ENCODE measurements at regions not wholly inside any gene's neighbourhood (a gene's known extent, or its start where the extent isn't known, plus 50 kb on each side); places are given as distances from the start of the nearest gene placed in this dataset.

DNA sequence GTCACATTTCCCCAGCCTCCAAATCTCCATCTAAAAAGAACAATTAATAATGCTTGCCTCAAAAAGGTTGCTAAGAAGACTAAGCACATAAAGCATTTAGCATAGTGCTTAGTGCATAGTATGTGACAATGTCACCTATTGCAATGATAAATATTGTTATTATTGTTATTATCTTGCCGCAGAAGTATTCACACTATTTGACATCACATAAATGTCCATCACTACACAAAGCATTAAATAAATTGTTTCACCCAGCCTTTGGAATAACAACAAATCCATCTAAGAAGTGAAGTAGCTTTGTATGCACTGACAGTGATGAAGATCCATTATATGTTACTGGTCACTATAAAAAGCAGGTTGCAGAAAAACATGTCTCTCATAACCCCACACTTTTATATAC lies 2263.9 kb upstream of the WWC1 start:
- intact Hi-C loops (cut with DNase I, micrococcal nuclease): no loop called here
- Mint-ChIP-seq H3K4me1 (no peaks in the 10 kb centered on the region), H3K9me3 (ENCODE audit: low read depth) (peaks cover 2% of the 10 kb centered on the region), H3K36me3 (ENCODE audit: low read depth) (no peaks in the 10 kb centered on the region), H3K27ac (no peak overlapping the region), H3K4me3 (no peak overlapping the region), H3K27me3 (no peaks in the 10 kb centered on the region)
- POLR2A ChIA-PET: no interaction called here
- ATAC-seq: no peak
- DNase-seq: no peak
- CTCF ChIA-PET: no interaction called here

DNA sequence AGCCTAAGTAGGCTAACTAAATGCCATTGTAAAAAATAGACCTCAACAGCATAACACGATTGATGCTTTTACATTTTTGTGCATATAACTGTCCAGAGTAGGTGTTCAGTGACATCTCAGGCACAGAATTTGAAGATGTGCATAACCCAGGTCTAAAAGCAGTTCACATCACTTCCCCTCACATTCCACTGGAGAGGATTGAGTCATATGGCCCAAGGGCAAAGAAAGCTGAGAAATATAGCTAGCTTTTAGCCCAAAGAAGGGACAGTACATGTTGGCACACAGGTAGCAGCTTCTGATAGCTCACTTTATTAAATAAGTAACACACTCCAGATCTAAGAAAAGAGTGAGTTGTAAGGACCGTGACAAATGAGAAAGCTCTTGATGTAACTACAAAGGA lies 2259.5 kb upstream of the WWC1 start:
- CTCF ChIA-PET: no interaction called here
- Mint-ChIP-seq H3K9me3 (ENCODE audit: low read depth) (peaks cover 2% of the 10 kb centered on the region), H3K4me1 (no peaks in the 10 kb centered on the region), H3K27ac (no peak overlapping the region), H3K36me3 (ENCODE audit: low read depth) (no peaks in the 10 kb centered on the region), H3K4me3 (no peak overlapping the region), H3K27me3 (no peaks in the 10 kb centered on the region)
- ATAC-seq: no peak
- intact Hi-C loops (cut with DNase I, micrococcal nuclease): no loop called here
- POLR2A ChIA-PET: no interaction called here
- no peak for DNase-seq

DNA sequence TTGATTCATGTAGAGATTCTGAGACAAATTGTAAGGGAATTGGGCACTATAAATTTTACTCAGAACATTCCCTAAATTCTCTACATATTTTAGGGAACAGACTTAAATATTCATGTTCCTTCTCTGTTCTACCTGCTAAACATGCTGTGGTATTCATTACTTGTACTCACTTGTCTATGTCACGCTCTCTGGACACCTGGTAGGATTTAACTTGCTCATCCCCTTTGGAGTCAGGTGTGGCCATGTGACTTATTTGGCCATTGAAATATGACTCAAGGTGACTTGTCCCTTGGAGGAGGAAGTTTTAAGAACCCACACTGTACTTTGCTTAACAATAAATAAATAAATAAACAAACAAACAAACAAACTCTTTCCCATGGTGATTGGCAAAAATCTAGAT lies 2258.8 kb upstream of the WWC1 start:
- Mint-ChIP-seq H3K4me3 (no peak overlapping the region), H3K27me3 (no peaks in the 10 kb centered on the region), H3K9me3 (ENCODE audit: low read depth) (peaks cover 2% of the 10 kb centered on the region), H3K36me3 (ENCODE audit: low read depth) (no peaks in the 10 kb centered on the region), H3K4me1 (no peaks in the 10 kb centered on the region), H3K27ac (no peak overlapping the region)
- ATAC-seq: no peak
- no peak for DNase-seq
- intact Hi-C loops (cut with DNase I, micrococcal nuclease): no loop called here
- POLR2A ChIA-PET: no interaction called here
- CTCF ChIA-PET: no interaction called here

DNA sequence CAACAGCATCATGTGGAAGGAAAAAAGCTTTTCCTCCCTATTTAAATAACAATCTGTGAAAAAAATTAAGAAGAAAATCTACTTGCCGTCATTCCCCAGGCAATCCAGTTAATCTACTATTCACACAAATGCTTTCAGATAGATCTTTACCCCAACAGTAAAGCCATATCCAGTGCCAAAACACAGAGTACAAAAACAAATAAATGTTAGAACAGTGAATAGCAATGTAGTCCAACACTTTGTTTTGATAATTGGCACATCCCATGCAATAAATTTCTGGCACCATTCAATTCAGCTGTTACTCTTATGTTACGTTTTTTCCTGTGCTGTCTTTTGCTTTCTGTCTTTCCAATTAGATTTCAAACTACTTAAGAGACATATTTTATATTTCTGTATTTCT lies 2245.5 kb upstream of the WWC1 start:
- H3K4me1 Mint-ChIP-seq: no peaks in the 10 kb centered on the region
- POLR2A ChIA-PET: no interaction called here
- ATAC-seq: no peak
- no peak overlapping the region for H3K27ac Mint-ChIP-seq
- H3K4me3 Mint-ChIP-seq: no peak overlapping the region
- CTCF ChIA-PET: no interaction called here
- H3K27me3 Mint-ChIP-seq: no peaks in the 10 kb centered on the region
- H3K9me3 Mint-ChIP-seq (ENCODE audit: low read depth): peaks cover 4% of the 10 kb centered on the region
- no peaks in the 10 kb centered on the region for H3K36me3 Mint-ChIP-seq (ENCODE audit: low read depth)
- intact Hi-C loops (cut with DNase I, micrococcal nuclease): no loop called here
- DNase-seq: no peak

DNA sequence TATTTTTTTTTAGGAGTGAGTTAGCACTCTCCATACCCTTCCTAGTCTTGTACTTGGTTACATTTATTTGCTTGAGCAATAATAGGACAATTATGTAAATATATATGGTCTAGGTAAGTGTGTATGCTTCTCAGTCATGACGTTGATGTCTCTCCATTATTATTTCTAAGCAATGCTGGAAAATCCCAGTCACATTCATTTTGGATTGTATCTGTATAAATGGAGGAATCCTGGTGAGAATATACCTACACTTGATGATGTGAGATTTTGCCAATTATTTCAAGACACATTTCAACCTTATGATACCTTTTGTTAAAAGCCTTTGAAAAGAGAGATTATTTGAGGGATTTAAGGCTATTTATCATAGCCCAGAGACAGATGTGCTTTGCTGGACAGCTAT lies 2244.5 kb upstream of the WWC1 start:
- H3K4me3 Mint-ChIP-seq: no peak overlapping the region
- ATAC-seq (no peak), DNase-seq (no peak)
- no peak overlapping the region for H3K27ac Mint-ChIP-seq
- H3K4me1 Mint-ChIP-seq: no peaks in the 10 kb centered on the region
- H3K27me3 Mint-ChIP-seq: no peaks in the 10 kb centered on the region
- ChIA-PET CTCF (interaction anchor here (1.5 kb wide), 1 partner anchor 11 kb away, joined by 4 read pairs; no protein-coding TSS in a partner anchor), POLR2A (no interaction called here)
- intact Hi-C loops (cut with DNase I, micrococcal nuclease): no loop called here
- H3K9me3 Mint-ChIP-seq (ENCODE audit: low read depth): peaks cover 4% of the 10 kb centered on the region
- H3K36me3 Mint-ChIP-seq (ENCODE audit: low read depth): no peaks in the 10 kb centered on the region

DNA sequence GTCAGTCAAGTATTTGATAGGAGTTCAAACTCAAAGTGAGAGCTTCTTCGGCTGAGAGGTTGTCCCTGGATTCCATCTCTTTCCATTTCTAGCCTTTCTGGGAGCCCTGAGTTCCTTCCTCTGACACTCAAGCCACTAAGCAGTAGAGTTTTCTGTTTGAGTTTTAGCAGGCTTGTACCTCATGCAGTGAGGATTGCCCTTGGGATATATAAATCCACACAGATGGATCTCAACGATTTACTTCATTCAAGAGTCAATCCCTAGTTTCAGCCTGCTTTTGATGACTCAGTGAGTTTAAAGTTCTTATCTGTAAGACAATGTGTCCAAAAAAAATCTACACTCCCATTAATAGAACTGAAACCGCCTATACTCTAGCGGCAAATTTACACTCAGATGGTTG lies 2240.9 kb upstream of the WWC1 start:
- H3K9me3 Mint-ChIP-seq (ENCODE audit: low read depth): peaks cover 7% of the 10 kb centered on the region
- no peaks in the 10 kb centered on the region for H3K27me3 Mint-ChIP-seq
- H3K36me3 Mint-ChIP-seq (ENCODE audit: low read depth): no peaks in the 10 kb centered on the region
- intact Hi-C loops (cut with DNase I, micrococcal nuclease): no loop called here
- ChIA-PET POLR2A (no interaction called here), CTCF (no interaction called here)
- no peaks in the 10 kb centered on the region for H3K4me1 Mint-ChIP-seq
- DNase-seq (no peak), ATAC-seq (no peak)
- no peak overlapping the region for H3K27ac Mint-ChIP-seq
- no peak overlapping the region for H3K4me3 Mint-ChIP-seq

DNA sequence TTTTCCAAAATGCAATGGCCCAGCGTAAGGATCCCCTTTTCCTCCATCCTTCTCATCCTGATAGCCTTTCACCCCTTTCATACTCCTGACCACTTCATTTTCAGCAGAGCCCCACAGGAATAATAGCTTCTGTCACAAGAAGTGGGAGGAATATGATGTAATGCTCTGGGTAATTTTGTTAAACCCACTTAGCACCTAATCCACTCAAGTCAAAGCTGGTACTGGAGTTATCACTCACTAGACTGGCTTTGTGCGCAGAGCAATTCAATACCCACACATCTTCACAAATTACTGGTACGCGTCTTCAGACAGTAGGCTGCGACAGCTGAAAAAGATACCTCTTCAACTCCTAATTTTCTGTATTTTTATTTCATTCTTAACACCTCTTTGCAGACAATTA lies 2232.8 kb upstream of the WWC1 start:
- ChIA-PET CTCF (interaction anchor here (1.7 kb wide), 1 partner anchor 12 kb away, joined by 4 read pairs; no protein-coding TSS in a partner anchor), POLR2A (no interaction called here)
- Mint-ChIP-seq H3K4me3 (no peak overlapping the region), H3K4me1 (no peaks in the 10 kb centered on the region), H3K27me3 (no peaks in the 10 kb centered on the region), H3K36me3 (ENCODE audit: low read depth) (no peaks in the 10 kb centered on the region), H3K27ac (no peak overlapping the region), H3K9me3 (ENCODE audit: low read depth) (peaks cover 5% of the 10 kb centered on the region)
- intact Hi-C loops (cut with DNase I, micrococcal nuclease): no loop called here
- ATAC-seq (no peak), DNase-seq (no peak)

DNA sequence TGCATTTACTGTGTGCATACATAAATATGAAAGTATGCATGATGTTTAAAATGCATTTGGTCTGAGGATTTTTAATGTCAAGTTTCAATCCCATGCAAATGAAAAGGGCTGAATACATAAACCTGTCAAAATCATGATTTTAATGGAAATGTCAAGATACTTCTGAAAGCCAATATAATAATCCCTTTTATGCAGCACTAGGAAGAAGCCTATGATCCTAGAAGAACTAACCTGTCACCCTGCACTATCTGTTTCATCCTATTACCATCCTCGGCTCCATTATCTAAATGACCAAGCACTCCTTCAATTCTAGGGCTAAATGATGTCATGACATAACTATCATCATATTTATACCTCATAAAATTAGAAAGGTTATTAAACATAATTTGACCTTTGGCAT lies 2229.4 kb upstream of the WWC1 start:
- DNase-seq (no peak), ATAC-seq (no peak)
- intact Hi-C loops (cut with DNase I, micrococcal nuclease): no loop called here
- H3K36me3 Mint-ChIP-seq (ENCODE audit: low read depth): no peaks in the 10 kb centered on the region
- H3K4me1 Mint-ChIP-seq: no peaks in the 10 kb centered on the region
- no peaks in the 10 kb centered on the region for H3K27me3 Mint-ChIP-seq
- CTCF ChIA-PET: no interaction called here
- no peak overlapping the region for H3K4me3 Mint-ChIP-seq
- POLR2A ChIA-PET: no interaction called here
- no peak overlapping the region for H3K27ac Mint-ChIP-seq
- H3K9me3 Mint-ChIP-seq (ENCODE audit: low read depth): peaks cover 6% of the 10 kb centered on the region

DNA sequence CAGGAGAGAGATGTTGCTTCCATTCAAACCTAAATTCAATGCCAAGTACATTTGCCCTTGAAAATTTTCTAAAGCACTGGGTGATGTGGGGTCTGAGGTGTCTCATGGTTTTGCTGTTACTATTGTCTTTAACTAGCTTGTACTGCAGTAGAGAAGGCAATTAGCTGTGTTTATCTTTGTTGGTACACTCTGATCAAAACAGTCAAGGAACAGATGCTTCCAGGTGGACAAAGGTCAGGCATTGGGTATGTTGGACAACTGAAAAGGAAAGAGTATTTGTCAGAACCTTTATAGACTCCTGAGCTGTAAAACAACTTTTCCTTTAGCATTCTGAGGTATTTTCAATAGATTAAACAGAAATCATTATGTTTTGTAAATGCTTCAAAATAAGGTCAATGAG lies 2228.7 kb upstream of the WWC1 start:
- Mint-ChIP-seq H3K4me3 (no peak overlapping the region), H3K4me1 (no peaks in the 10 kb centered on the region), H3K27ac (no peak overlapping the region), H3K27me3 (no peaks in the 10 kb centered on the region), H3K36me3 (ENCODE audit: low read depth) (no peaks in the 10 kb centered on the region), H3K9me3 (ENCODE audit: low read depth) (peaks cover 4% of the 10 kb centered on the region)
- ChIA-PET POLR2A (no interaction called here), CTCF (no interaction called here)
- intact Hi-C loops (cut with DNase I, micrococcal nuclease): no loop called here
- DNase-seq (no peak), ATAC-seq (no peak)

DNA sequence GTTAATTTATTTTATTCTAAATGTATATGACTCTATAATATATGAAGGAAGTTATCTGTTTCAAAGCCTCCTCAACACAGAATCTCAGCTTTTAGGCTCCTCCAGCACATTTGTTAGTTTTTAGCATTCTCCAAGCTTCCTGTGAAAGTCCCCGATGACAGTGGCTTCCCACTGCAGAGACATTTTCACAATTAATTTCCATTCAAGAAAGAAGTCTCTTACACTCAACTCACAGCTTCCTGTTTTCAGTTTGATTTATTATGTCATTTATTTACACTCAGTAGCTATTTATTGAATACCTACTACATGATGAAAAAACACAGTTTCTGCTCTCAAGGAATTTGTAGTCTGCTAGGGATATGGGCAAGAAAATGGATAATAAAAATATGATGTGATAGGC lies 2228.2 kb upstream of the WWC1 start:
- POLR2A ChIA-PET: no interaction called here
- H3K9me3 Mint-ChIP-seq (ENCODE audit: low read depth): peaks cover 3% of the 10 kb centered on the region
- CTCF ChIA-PET: no interaction called here
- ATAC-seq (no peak), DNase-seq (no peak)
- no peaks in the 10 kb centered on the region for H3K27me3 Mint-ChIP-seq
- H3K4me3 Mint-ChIP-seq: no peak overlapping the region
- no peaks in the 10 kb centered on the region for H3K4me1 Mint-ChIP-seq
- H3K27ac Mint-ChIP-seq: no peak overlapping the region
- H3K36me3 Mint-ChIP-seq (ENCODE audit: low read depth): no peaks in the 10 kb centered on the region
- intact Hi-C loops (cut with DNase I, micrococcal nuclease): no loop called here

DNA sequence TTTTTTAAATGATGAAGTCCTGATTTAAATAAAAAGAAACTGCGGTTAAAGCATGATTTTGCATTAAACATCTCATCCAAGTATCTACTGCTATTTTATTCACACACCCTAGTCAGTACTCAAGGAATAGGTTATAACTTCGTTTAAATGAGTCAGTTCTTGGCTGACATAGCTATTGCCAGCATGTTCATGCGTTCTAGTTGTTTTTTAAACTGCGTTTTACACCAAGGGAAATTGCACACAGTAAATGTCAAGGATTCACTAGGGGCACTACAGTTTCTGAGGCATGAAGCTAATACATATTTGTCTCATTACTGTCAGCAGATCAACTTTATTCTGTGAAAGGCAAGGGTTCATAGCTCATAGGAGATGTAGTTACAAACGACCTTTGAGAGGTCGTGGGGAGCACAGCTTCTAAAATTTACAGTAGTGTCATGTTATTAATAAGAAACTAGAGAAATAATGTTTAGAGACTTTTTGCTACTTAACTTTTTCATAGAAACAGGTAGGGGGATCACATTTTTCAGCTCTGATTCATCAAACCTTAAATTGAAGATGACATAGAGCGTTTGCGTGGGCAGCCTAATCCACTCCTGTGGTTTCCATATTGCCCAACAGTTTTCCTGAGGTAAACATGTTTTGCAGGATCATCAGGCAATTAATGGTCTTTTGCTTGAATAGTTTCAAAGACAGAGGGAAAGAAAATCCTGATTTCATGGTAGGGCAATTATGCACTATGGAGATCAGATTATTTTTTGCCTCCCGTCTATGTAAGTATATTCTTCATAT lies 2222.7 kb upstream of the WWC1 start:
- ChIA-PET CTCF (no interaction called here), POLR2A (no interaction called here)
- Mint-ChIP-seq H3K36me3 (ENCODE audit: low read depth) (no peaks in the 10 kb centered on the region), H3K27me3 (no peaks in the 10 kb centered on the region), H3K4me1 (no peaks in the 10 kb centered on the region), H3K27ac (no peak overlapping the region), H3K4me3 (no peak overlapping the region), H3K9me3 (ENCODE audit: low read depth) (peaks cover 6% of the 10 kb centered on the region)
- intact Hi-C loops (cut with DNase I, micrococcal nuclease): no loop called here
- no peak for ATAC-seq
- DNase-seq: no peak

DNA sequence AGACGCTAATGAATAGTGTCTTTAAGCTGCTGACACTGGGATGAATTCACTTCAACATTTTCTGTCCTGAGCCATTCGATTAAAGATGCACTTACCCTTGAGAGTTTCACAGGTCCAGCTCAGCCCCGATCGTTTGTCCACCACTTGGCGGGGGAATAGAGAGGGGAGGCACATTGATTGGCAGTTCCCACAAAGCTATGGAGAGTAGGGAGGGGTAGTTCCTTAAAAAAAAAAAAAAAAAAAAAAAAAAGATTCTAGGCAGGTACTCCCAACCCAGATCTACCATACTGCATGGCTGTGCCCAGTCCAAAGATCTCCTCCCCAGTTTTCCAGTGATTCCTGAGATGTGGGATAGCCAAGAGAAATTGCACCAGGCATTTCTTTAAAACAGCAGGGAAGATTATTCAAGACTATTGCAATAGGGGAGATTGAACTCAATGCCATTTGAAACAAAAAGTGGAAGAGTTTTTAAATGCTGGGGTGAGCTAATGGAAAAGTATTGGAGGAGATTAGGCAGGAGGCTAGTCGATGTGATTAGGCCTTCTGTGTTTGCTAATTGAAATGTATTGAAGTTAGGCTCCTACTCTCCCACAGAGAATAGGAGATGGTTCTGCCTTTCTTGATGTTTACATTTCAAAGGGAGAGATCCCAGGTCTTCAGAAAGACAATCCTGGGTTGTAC lies 2217.4 kb upstream of the WWC1 start:
- ChIA-PET CTCF (interaction anchor here (0.7 kb wide), 1 partner anchor 1256 kb away, joined by 4 read pairs; no protein-coding TSS in a partner anchor), POLR2A (no interaction called here)
- Mint-ChIP-seq H3K4me1 (no peaks in the 10 kb centered on the region), H3K27me3 (no peaks in the 10 kb centered on the region), H3K4me3 (no peak overlapping the region), H3K27ac (no peak overlapping the region), H3K9me3 (ENCODE audit: low read depth) (peaks cover 6% of the 10 kb centered on the region), H3K36me3 (ENCODE audit: low read depth) (no peaks in the 10 kb centered on the region)
- intact Hi-C loops (cut with DNase I, micrococcal nuclease): no loop called here
- ATAC-seq (no peak), DNase-seq (no peak)
